ENCODE measurements at regions not wholly inside any gene's neighbourhood (a gene's known extent, or its start where the extent isn't known, plus 50 kb on each side); places are given as distances from the start of the nearest gene placed in this dataset.
"Not testable (repeated sequence)": the region's sequence is repeated elsewhere in the genome, so short reads cannot be mapped to it uniquely, and the experiment has no call there.

DNA sequence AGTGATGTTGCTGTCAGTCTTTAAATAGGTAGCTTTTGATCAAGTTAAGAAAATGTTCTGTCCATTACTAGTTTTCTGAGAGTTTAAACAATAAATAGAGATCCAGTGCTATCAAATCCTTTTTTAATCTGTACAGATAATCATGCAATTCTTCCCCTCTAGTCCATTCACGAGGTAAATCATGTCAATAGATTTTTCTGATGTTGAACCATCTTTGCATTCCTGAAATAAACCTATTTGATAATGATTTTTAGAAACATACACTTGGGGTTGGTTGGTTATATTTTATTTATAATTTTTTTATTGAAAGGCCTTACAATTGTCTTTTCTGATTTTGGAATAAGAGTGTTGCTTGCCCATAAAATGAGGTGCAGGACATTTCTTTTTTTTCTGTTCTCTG lies 95.0 kb downstream of the FAM53A start:
- no peak for TF ChIP-seq JUND (IDR thresholded peaks at IDR 0.05; ENCODE audit: low read depth)
- DNase-seq (ENCODE audit: low read depth in 1 of 2, low spot score in 1 of 2), result no peak
- in situ Hi-C loops (cut with HindIII; ENCODE audit: low pct_unique_long_range_greater_than_20kb, low sequenced_read_pairs), result no loop called here

DNA sequence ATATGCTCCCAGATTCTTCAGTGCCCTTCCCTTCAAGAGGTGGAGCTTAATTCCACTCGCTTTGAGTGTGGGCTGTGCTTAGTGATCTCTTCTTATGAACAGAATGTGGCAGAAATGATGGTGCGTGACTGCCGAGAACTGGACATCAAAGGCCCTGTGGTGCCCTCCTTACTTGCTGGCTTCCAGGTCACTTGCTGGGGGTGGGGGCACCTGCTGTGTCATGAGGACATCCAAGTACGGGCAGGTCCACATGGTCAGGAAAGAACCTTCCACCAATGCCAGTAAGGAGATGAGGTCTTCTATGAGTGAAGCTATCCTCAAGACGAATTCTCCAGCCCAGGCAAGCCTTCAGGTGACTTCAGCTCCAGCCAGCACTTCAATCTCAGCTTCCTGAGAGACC lies 95.8 kb downstream of the FAM53A start:
- no peak for DNase-seq (ENCODE audit: low read depth in 1 of 2, low spot score in 1 of 2)
- in situ Hi-C loops (cut with HindIII; ENCODE audit: low pct_unique_long_range_greater_than_20kb, low sequenced_read_pairs), result no loop called here
- no peak for TF ChIP-seq JUND (IDR thresholded peaks at IDR 0.05; ENCODE audit: low read depth)

DNA sequence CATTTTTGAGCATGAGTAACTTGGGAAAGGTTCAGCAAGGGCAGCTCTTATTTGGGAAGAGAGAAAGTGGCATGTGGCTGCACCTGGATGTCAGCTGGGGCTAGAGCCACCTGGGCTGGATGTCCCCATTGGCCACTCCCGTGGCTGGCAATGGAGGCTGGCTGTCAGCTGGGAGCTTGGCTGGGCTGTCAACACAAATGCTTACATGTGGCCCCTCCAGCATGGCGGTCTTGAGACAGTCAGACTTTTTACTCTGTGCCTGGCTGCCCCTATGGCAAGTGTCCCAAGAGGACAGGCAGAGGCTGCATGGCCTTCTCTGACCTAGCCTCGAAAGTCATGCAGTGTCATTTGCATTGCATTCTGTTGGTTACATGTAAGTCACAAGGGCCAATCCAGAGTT lies 99.6 kb downstream of the FAM53A start:
- in situ Hi-C loops (cut with HindIII; ENCODE audit: low pct_unique_long_range_greater_than_20kb, low sequenced_read_pairs), result no loop called here
- TF ChIP-seq JUND (IDR thresholded peaks at IDR 0.05; ENCODE audit: low read depth), result no peak

DNA sequence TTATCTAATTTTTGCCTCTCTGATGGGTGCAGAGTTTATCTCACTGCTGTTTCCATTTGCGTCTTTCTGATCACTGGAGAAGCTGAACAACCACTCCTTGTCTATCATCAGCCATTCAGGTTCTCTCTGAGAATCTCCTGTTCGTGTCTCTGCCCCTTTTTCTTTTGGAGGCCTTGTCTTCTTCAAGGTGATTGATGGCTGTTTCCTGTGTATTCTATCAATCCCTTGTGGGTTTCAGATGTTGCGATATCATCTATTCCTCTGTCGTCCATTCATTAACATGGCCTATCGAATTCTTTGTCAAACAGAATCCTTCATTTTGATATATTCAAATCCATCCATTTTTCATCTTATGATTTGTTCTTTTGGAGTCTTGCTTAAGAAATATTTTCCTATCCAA lies 100.3 kb downstream of the FAM53A start:
- DNase-seq (ENCODE audit: low read depth in 1 of 2, low spot score in 1 of 2), result no peak
- TF ChIP-seq JUND (IDR thresholded peaks at IDR 0.05; ENCODE audit: low read depth), result no peak
- in situ Hi-C loops (cut with HindIII; ENCODE audit: low pct_unique_long_range_greater_than_20kb, low sequenced_read_pairs), result no loop called here

More for the DNA sequence above, 99.6 kb downstream of the FAM53A start:
- DNase-seq (ENCODE audit: low read depth in 1 of 2, low spot score in 1 of 2), result no peak

DNA sequence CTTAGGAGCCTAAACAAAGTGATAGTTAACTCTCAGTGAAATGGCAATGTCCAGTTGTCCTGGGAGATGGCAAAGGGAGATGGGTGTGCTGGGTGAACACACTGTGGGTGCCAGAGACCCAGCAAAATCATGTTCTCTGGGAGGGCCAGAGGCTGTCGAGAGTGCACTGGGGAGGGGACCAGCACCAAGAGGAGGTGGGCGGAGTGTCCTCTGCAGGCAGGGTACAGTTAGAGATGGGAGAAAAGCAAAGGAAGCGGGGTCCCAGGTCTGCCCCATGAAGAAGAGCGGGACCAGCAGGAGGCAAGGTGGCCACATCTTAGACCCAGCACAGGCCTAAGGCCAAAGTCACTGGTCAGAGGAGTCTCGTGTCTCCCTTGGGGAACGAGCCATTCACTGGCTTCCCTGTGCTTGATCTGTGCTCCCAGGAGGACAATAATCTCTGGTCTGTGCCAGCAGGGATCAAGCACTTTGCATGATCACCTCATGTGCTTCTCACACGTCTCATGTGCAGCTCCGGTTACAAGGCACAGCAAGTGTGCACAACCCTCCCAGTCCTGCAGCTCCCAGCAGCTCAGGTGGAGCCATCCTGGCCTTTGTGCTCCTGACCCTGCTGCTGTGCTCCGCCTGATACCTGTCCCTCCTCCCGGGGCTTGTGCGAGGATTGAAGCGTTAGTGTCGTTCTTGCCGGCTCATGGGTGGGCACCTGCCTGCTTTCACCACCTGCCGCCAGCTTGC lies 100.9 kb downstream of the FAM53A start:
- DNase-seq (ENCODE audit: low read depth in 1 of 2, low spot score in 1 of 2), result no peak
- in situ Hi-C loops (cut with HindIII; ENCODE audit: low pct_unique_long_range_greater_than_20kb, low sequenced_read_pairs), result no loop called here
- TF ChIP-seq JUND (IDR thresholded peaks at IDR 0.05; ENCODE audit: low read depth), result no peak

DNA sequence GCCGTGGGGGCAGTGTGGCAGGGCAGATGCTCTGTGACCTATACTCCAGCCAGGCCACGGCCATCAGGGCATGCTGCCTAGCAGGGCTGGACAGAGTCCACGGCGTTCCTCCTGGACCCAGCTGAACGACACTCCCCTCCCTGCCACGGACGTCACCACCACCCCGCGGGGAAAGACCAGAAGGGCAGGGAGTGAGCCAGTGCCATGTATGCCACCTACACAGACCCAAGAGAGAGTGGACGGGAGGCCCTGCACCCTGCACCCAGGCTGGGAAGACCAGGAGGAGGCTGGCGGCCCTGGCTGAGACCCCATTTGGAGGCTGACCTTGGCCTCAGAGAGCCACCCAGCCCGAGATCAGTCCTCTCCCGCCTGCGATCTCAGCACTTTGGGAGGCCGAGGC lies 101.9 kb downstream of the FAM53A start:
- in situ Hi-C loops (cut with HindIII; ENCODE audit: low pct_unique_long_range_greater_than_20kb, low sequenced_read_pairs), result no loop called here
- TF ChIP-seq JUND (IDR thresholded peaks at IDR 0.05; ENCODE audit: low read depth), result no peak
- no peak for DNase-seq (ENCODE audit: low read depth in 1 of 2, low spot score in 1 of 2)

DNA sequence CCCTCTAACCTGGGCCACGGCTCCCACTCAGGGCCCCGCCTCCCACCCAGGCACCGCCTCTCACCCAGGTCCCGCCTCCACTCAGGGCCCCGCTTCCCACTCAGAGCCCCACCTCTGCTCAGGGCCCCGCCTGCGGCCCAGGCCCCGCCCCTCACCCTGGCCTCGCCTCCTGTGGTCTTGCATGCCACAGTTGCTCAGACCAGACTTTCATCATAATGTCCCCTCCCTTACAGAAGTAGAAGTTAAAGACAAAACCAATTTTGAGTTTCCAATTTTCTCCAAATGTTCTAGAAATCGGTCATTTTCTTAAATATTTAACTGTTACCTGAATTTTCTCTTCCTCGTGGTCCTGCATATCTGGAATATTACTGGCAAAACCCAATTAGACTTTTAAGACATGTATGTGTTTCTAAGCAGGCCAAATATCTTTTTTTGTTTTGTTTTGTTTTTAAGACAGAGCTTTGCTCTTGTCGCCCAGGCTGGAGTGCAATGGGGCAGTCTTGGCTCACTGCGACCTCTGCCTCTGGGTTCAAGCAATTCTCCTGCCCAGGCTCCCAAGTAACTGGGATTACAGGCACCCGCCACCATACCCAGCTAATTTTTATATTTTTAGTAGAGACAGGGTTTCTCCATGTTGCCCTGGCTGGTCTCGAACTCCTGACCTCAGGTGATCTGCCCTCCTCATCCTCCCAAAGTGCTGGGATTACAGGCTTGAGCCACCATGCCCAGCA lies 102.8 kb downstream of the FAM53A start:
- in situ Hi-C loops (cut with HindIII; ENCODE audit: low pct_unique_long_range_greater_than_20kb, low sequenced_read_pairs), result not testable (repeated sequence)
- DNase-seq (ENCODE audit: low read depth in 1 of 2, low spot score in 1 of 2), result peak; percentile 94 to 96

DNA sequence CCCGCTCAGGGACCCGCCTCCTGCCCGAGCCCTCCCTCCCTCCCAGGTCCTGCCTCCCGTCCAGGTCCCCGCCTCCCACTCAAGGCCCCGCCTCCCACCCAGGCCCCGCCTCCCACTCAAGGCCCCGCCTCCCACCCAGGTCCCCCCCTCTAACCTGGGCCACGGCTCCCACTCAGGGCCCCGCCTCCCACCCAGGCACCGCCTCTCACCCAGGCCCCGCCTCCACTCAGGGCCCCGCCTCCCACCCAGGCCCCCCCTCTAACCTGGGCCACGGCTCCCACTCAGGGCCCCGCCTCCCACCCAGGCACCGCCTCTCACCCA lies 103.5 kb downstream of the FAM53A start:
- in situ Hi-C loops (cut with HindIII; ENCODE audit: low pct_unique_long_range_greater_than_20kb, low sequenced_read_pairs); DNase-seq (ENCODE audit: low read depth in 1 of 2, low spot score in 1 of 2): not testable (repeated sequence)

DNA sequence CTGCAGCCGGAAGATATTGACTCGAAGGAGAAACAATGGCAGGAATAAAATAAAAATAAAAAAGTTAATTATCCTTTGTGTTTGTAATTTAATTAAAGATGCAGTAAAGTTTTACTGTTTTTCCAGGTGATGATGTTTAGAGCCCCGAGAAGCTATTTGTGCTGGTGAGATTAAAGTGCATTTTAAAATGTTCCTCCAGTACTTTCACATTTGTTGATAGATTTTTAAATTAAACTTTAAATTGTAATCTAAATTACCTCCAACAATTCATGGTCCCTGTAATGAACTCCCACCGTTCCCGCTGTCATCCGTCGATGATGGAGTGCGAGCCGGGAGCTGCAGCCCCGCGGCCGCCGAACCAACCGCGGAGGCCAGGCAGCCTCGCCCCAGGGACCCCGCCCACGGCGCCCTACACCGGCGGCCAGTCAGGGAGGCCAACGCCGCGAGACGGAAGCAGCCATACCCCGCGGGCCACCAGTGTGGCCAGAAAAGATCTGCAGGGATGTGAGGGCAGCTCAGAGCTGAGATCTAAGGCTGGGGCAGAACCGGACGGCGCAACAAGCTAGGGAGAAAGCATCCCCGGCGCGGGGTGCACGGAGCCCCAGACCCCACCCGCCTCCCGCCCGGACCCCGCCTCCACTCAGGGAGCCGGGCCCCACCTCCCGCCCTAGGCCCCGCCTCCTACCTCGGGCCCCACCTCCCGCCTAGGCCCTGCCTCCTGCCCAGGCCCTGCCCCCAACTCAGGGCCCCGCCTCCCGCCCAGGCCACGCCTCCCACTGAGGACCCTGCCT lies 104.0 kb downstream of the FAM53A start:
- no peak for TF ChIP-seq JUND (IDR thresholded peaks at IDR 0.05; ENCODE audit: low read depth)
- peak; percentile 88 to 97 for DNase-seq (ENCODE audit: low read depth in 1 of 2, low spot score in 1 of 2)
- in situ Hi-C loops (cut with HindIII; ENCODE audit: low pct_unique_long_range_greater_than_20kb, low sequenced_read_pairs), result no loop called here

DNA sequence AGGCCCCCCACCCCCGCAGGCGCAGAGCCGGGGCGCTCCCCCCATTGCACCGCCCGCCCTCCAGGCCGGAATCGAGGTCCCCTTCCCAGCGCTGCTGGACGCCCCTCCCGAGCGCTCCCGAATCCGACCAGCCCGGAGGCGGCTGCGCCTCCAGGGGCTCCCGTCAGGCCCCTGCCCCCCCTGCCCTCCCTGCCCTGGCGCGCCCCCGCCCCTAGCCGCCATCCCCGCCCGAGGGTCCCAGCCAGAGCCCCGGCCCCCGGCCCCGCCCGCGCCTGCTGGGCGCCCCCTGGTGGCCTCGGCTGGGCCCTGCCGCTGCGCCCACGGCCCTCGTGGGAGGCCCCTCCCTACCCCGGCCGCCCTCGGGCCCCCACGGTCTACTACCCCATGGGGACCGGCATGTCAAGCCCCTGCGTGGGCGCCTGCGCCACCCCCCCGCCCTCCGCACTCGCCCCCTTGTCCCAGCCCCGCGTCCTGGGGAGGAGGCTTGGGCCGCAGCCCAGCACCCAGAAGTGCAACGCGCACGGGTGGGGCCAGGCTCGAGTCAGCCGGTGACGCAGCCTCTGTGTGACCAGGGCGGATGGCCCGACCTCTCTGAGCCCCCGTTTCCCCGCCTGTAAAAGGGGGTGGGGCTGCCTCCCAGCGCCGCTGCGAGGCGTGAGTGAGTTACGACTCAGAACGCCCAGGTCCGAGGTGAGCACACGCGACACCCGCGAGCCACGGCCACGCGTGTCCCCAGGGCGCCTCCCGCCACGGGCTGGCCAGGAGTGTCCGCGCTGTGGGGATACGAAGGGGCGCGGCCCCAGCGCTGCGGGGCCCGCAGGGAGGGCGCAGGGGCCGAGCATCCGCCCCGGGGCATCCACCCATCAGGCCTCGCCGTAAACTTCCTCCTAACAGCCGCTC lies 104.9 kb downstream of the FAM53A start:
- peak; percentile 67 to 77 for DNase-seq (ENCODE audit: low read depth in 1 of 2, low spot score in 1 of 2)
- no peak for TF ChIP-seq JUND (IDR thresholded peaks at IDR 0.05; ENCODE audit: low read depth)

DNA sequence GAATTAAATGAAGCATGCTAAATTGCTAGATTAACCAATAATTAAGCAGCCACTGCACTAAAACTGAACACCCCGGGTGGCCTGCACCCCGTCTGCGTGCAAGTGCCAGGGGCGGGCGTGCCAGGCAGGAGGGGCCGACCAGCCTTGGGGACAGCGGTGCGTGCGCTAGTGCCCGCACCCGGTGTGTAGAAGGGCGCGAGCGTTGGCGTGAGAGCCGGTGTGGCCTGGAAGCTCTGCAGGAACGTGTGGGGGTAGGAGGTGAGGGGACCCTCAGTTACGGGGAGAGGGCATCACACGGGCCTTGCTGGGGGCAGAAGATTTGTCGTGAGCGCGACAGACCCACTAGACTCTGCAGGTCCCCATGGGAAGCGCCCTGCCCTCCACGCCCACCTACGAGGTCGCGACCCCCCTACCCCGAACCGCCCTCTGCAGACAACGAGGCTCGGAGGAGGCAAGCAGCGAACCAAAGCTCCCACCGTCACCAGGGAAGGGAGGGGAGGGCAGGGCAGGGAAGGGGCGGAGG lies 105.8 kb downstream of the FAM53A start:
- no peak for TF ChIP-seq JUND (IDR thresholded peaks at IDR 0.05; ENCODE audit: low read depth)
- no peak for DNase-seq (ENCODE audit: low read depth in 1 of 2, low spot score in 1 of 2)
- in situ Hi-C loops (cut with HindIII; ENCODE audit: low pct_unique_long_range_greater_than_20kb, low sequenced_read_pairs), result no loop called here

More for the DNA sequence above, 104.9 kb downstream of the FAM53A start:
- in situ Hi-C loops (cut with HindIII; ENCODE audit: low pct_unique_long_range_greater_than_20kb, low sequenced_read_pairs), result no loop called here

DNA sequence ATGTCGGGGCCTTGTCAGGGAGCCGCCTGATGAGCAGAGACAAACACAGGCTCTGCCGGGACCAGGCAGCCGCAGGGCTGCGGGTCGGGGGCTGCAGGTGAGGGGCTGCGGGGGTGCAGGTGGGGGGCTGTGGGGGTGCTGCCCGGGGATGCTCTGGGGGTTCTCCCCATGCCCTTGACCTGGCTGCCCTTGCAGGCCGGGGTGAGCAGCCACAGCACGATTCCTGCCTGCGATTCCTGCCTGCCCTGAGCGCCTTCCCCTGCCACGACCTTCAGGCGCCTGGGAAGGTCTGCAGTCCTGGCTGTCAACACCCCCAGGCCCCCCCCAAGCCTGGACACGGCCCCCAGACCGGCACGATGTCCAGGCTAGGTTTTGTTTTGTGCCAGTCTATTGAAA lies 106.3 kb downstream of the FAM53A start:
- TF ChIP-seq JUND (IDR thresholded peaks at IDR 0.05; ENCODE audit: low read depth), result no peak
- in situ Hi-C loops (cut with HindIII; ENCODE audit: low pct_unique_long_range_greater_than_20kb, low sequenced_read_pairs), result no loop called here
- no peak for DNase-seq (ENCODE audit: low read depth in 1 of 2, low spot score in 1 of 2)
